SK-N-SH (cell line): ENCODE measurements at regions not wholly inside any gene's neighbourhood (a gene's known extent, or its start where the extent isn't known, plus 50 kb on each side); places are given as distances from the start of the nearest gene placed in this dataset.

Source experiments
- CTCF ChIP-seq: fragments of 200-600 bp; sonication (generic); IDR thresholded peaks from 2 replicates; pipeline ENCODE4 v1.6.1; 2017; ENCODE audit warnings: antibody characterized with exemption, mild to moderate bottlenecking, moderate library complexity
- EP300 ChIP-seq, 2 experiments: IDR thresholded peaks; 2 replicates each; pipeline versions ENCODE4 v1.4.0 to v1.6.1; 2012; ENCODE audit warnings: borderline replicate concordance in 1 of 2, low read depth in 1 of 2, low read length in 1 of 2
- MAX ChIP-seq: IDR thresholded peaks from 2 replicates; pipeline ENCODE4 v1.4.0; 2012; ENCODE audit warnings: low read depth
- TCF12 ChIP-seq: IDR thresholded peaks from 2 replicates; pipeline ENCODE4 v1.4.0; 2012
- TF ChIP-seq, protein P1 (sequence below): IDR thresholded peaks from 2 replicates; pipeline ENCODE4; 2012
- TF ChIP-seq, protein P2 (sequence below): IDR thresholded peaks from 2 replicates; pipeline ENCODE4 v1.6.1; 2012; ENCODE audit warnings: mild to moderate bottlenecking, low read depth, low read length, moderate library complexity

DNA sequence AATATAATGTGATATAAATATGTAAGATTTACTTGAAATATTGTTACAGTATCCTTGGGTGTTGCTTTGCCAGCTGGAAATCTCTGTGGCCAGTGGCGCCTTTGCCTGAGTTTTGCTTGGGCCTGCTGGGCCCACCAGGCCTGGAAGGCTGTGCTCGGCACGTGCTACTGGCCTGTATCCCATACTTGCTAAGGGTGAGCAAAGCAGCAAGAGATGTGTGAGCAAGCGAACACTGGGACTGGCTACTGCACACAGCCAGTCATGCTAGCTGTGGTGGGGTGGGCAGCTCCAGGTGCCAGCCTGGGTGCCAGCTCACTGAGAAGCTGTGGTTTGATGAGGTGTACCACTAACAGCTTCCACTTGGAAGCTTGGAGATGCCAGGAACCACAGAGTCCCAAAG lies 299.1 kb upstream of the GALNT5 start:
- TF ChIP-seq MAX (no peak), CTCF (no peak), EP300 (IDR thresholded peaks at IDR 0.05; ENCODE audit: borderline replicate concordance in 1 of 2, low read depth in 1 of 2, low read length in 1 of 2) (no peak), TCF12 (no peak)
- TF ChIP-seq, protein P1, sequence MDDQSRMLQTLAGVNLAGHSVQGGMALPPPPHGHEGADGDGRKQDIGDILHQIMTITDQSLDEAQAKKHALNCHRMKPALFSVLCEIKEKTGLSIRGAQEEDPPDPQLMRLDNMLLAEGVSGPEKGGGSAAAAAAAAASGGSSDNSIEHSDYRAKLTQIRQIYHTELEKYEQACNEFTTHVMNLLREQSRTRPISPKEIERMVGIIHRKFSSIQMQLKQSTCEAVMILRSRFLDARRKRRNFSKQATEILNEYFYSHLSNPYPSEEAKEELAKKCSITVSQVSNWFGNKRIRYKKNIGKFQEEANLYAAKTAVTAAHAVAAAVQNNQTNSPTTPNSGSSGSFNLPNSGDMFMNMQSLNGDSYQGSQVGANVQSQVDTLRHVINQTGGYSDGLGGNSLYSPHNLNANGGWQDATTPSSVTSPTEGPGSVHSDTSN: no peak
- TF ChIP-seq, protein P2, sequence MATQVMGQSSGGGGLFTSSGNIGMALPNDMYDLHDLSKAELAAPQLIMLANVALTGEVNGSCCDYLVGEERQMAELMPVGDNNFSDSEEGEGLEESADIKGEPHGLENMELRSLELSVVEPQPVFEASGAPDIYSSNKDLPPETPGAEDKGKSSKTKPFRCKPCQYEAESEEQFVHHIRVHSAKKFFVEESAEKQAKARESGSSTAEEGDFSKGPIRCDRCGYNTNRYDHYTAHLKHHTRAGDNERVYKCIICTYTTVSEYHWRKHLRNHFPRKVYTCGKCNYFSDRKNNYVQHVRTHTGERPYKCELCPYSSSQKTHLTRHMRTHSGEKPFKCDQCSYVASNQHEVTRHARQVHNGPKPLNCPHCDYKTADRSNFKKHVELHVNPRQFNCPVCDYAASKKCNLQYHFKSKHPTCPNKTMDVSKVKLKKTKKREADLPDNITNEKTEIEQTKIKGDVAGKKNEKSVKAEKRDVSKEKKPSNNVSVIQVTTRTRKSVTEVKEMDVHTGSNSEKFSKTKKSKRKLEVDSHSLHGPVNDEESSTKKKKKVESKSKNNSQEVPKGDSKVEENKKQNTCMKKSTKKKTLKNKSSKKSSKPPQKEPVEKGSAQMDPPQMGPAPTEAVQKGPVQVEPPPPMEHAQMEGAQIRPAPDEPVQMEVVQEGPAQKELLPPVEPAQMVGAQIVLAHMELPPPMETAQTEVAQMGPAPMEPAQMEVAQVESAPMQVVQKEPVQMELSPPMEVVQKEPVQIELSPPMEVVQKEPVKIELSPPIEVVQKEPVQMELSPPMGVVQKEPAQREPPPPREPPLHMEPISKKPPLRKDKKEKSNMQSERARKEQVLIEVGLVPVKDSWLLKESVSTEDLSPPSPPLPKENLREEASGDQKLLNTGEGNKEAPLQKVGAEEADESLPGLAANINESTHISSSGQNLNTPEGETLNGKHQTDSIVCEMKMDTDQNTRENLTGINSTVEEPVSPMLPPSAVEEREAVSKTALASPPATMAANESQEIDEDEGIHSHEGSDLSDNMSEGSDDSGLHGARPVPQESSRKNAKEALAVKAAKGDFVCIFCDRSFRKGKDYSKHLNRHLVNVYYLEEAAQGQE: no peak
